Panc1 (cell line): ENCODE measurements at regions not wholly inside any gene's neighbourhood (a gene's known extent, or its start where the extent isn't known, plus 50 kb on each side); places are given as distances from the start of the nearest gene placed in this dataset.

Experiments
- ATAC-seq: fragments of 200-7000 bp; cut with Tn5 transposase; 2 replicates; pipeline ENCODE4 v1.9.1; 2020; ENCODE audit warnings: mild to moderate bottlenecking, moderate library complexity
- BruUV-seq: library from RNA; stranded (reverse); fragments of 400-500 nt; replicated peaks from 2 replicates; lab custom pipeline; 2021; lab: Mats Ljungman, UMichigan
- CTCF ChIA-PET: fragments of 300-600 bp; sonication (Branson Sonifier 250); formaldehyde crosslinking; loops from one replicate; lab custom pipeline; 2022; ENCODE audit warnings: antibody characterized with exemption; lab: Charles Lee
- POLR2A ChIA-PET: fragments of 300-600 bp; sonication (Branson Sonifier 250); formaldehyde crosslinking; loops from one replicate; lab custom pipeline; 2022; ENCODE audit warnings: antibody characterized with exemption; lab: Charles Lee
- DNase-seq: peaks from one replicate; pipeline ENCODE4 v3.0.0-alpha.2; 2010; ENCODE audit warnings: low read depth, low spot score
- H3K27ac ChIP-seq: 2 replicates; pipeline ENCODE4 v1.5.1; 2011; ENCODE audit warnings: mild to moderate bottlenecking, low read length, inconsistent platforms
- H3K27me3 ChIP-seq: fragments of 200-500 bp; sonication (Bioruptor generic); 2 replicates; pipeline ENCODE4 v1.6.0; 2014; ENCODE audit warnings: low read length, inconsistent platforms; ENCODE audit not compliant: control insufficient read depth, insufficient read depth
- H3K36me3 ChIP-seq: fragments of 200-500 bp; sonication (Bioruptor generic); 2 replicates; pipeline ENCODE4 v1.5.1; 2014; ENCODE audit warnings: inconsistent platforms, mild to moderate bottlenecking, low read length, moderate library complexity; ENCODE audit not compliant: control insufficient read depth, insufficient read depth
- H3K4me1 ChIP-seq: 2 replicates; pipeline ENCODE4 v1.5.1; 2011; ENCODE audit warnings: inconsistent platforms, mild to moderate bottlenecking, low read length, moderate library complexity; ENCODE audit not compliant: control insufficient read depth, insufficient read depth
- H3K4me3 ChIP-seq, 2 experiments: 2 replicates each; pipeline ENCODE4 v1.5.1; 2011 to 2012; ENCODE audit warnings: low read depth in 2 of 2, low read length in 2 of 2, mild to moderate bottlenecking in 2 of 2, inconsistent platforms in 1 of 2, moderate library complexity in 1 of 2
- H3K9me3 ChIP-seq: fragments of 200-500 bp; sonication (Bioruptor generic); 2 replicates; pipeline ENCODE4 v1.5.1; 2014; ENCODE audit warnings: low read depth, mild to moderate bottlenecking, inconsistent platforms, low read length, moderate library complexity; ENCODE audit not compliant: control insufficient read depth, insufficient read depth
- CTCF ChIP-seq: fragments of 450-650 bp; IDR thresholded peaks from 2 replicates; pipeline ENCODE4 v1.5.1; 2017; ENCODE audit warnings: mild to moderate bottlenecking
- POLR2AphosphoS5 ChIP-seq: IDR thresholded peaks from 2 replicates; pipeline ENCODE4 v1.6.1; 2012; ENCODE audit warnings: mild to moderate bottlenecking, low read depth, low read length, moderate library complexity
- REST ChIP-seq, 2 experiments: IDR thresholded peaks; 2 replicates each; pipeline ENCODE4 v1.6.1; 2011 to 2012; ENCODE audit warnings: low read depth in 2 of 2, control low read depth in 1 of 2, low read length in 1 of 2, mild to moderate bottlenecking in 1 of 2, moderate library complexity in 1 of 2; ENCODE audit not compliant: insufficient read depth in 1 of 2
- SIN3A ChIP-seq: IDR thresholded peaks from 2 replicates; pipeline ENCODE4 v1.6.1; 2012; ENCODE audit warnings: low read depth, mild to moderate bottlenecking, low read length, moderate library complexity, borderline replicate concordance; ENCODE audit not compliant: insufficient read depth
- TCF7L2 ChIP-seq: IDR thresholded peaks from 2 replicates; pipeline ENCODE4 v1.6.1; 2011; ENCODE audit warnings: mild to moderate bottlenecking, low read depth, low read length, inconsistent platforms
- in situ Hi-C: cut with HindIII; loops from 2 replicates; pipeline ENCODE4 v1.10.0; 2016; ENCODE audit warnings: low sequenced_read_pairs, low pct_unique_long_range_greater_than_20kb
- intact Hi-C: fragments of 100-400 bp; cut with micrococcal nuclease; formaldehyde crosslinking; loops from one replicate; pipeline ENCODE4 v1.10.0; 2022; ENCODE audit not compliant: unreplicated experiment

- ATAC-seq (no peak), DNase-seq (no peak)
- ChIA-PET POLR2A (no interaction called here), CTCF (no interaction called here)
- Histone ChIP-seq H3K9me3 (no peaks in the 10 kb centered on the region), H3K27ac (no peak overlapping the region), H3K4me3 (no peak overlapping the region), H3K27me3 (no peaks in the 10 kb centered on the region), H3K4me1 (no peaks in the 10 kb centered on the region), H3K36me3 (no peaks in the 10 kb centered on the region)
- intact Hi-C loops (no loop called here), in situ Hi-C loops (no loop called here)
- TF ChIP-seq CTCF (no peak), TCF7L2 (no peak), REST (IDR thresholded peaks at IDR 0.05; ENCODE audit: insufficient read depth in 1 of 2, low read depth in 2 of 2, low read length in 1 of 2) (no peak), SIN3A (no peak), POLR2AphosphoS5 (no peak)
- BruUV-seq: no TSS peak
These were observed 1509.6 kb upstream of the TMEM132C start for GRCh38 chr12:126757326-126757725.

GRCh38 chr12:126760092-126760491 lies 1506.9 kb upstream of the TMEM132C start:
- intact Hi-C loops (no loop called here), in situ Hi-C loops (no loop called here)
- Histone ChIP-seq H3K27me3 (no peaks in the 10 kb centered on the region), H3K4me3 (no peak overlapping the region), H3K4me1 (no peaks in the 10 kb centered on the region), H3K9me3 (no peaks in the 10 kb centered on the region), H3K36me3 (no peaks in the 10 kb centered on the region), H3K27ac (no peak overlapping the region)
- ATAC-seq (no peak), DNase-seq (no peak)
- CTCF ChIA-PET: no interaction called here
- TF ChIP-seq REST (IDR thresholded peaks at IDR 0.05; ENCODE audit: insufficient read depth in 1 of 2, low read depth in 2 of 2, low read length in 1 of 2): no peak
- TF ChIP-seq CTCF: no peak
- TF ChIP-seq POLR2AphosphoS5: no peak
- no peak for TF ChIP-seq SIN3A
- no peak for TF ChIP-seq TCF7L2
- POLR2A ChIA-PET: no interaction called here
- BruUV-seq: no TSS peak
